SU-DHL-6 (cell line): ENCODE measurements at regions not wholly inside any gene's neighbourhood (a gene's known extent, or its start where the extent isn't known, plus 50 kb on each side); places are given as distances from the start of the nearest gene placed in this dataset.

ENCODE experiments used
- H2AFZ ChIP-seq: fragments of 200-600 bp; sonication (generic); 2 replicates; pipeline ENCODE4 v1.6.1; 2014; ENCODE audit warnings: low read depth, mild to moderate bottlenecking, moderate library complexity, mixed read lengths, antibody characterized with exemption, low read length; ENCODE audit not compliant: severe bottlenecking
- H3F3A ChIP-seq: fragments of 200-600 bp; shearing (Covaris generic); 2 replicates; pipeline ENCODE4 v1.6.0; 2016; ENCODE audit warnings: antibody characterized with exemption, mild to moderate bottlenecking; ENCODE audit not compliant: insufficient read depth
- H3K27ac ChIP-seq: fragments of 200-600 bp; sonication (generic); 2 replicates; pipeline ENCODE4 v1.5.1; 2016; ENCODE audit warnings: low read depth, mild to moderate bottlenecking, low read length, moderate library complexity, mixed read lengths
- H3K27me3 ChIP-seq: fragments of 200-600 bp; sonication (generic), shearing (Covaris generic); 2 replicates; pipeline ENCODE4 v1.6.0; 2014; ENCODE audit warnings: mild to moderate bottlenecking, low read length
- H3K36me3 ChIP-seq: fragments of 200-600 bp; sonication (generic); 2 replicates; pipeline ENCODE4 v1.6.1; 2014; ENCODE audit warnings: mild to moderate bottlenecking, low read length, mixed read lengths
- H3K4me2 ChIP-seq: fragments of 300-600, 200-600 bp; shearing (Covaris generic), sonication (generic); 2 replicates; pipeline ENCODE4 v1.6.0; 2014; ENCODE audit warnings: low read length, low read depth, mild to moderate bottlenecking; ENCODE audit not compliant: poor library complexity, severe bottlenecking
- H3K4me3 ChIP-seq: fragments of 200-600 bp; sonication (generic); 2 replicates; pipeline ENCODE4 v1.5.1; 2014; ENCODE audit warnings: antibody characterized with exemption, low read length, mild to moderate bottlenecking, mixed read lengths; ENCODE audit not compliant: insufficient read depth, poor library complexity, severe bottlenecking
- H3K79me2 ChIP-seq: fragments of 200-600 bp; sonication (generic); 2 replicates; pipeline ENCODE4 v1.6.1; 2014; ENCODE audit warnings: mild to moderate bottlenecking, low read length, moderate library complexity; ENCODE audit not compliant: insufficient read depth
- H3K9ac ChIP-seq: fragments of 200-600 bp; sonication (generic); 2 replicates; pipeline ENCODE4 v1.7.0; 2014; ENCODE audit warnings: mild to moderate bottlenecking, low read length
- H3K9me2 ChIP-seq: fragments of 200-600 bp; sonication (generic); replicated peaks from 2 replicates; pipeline ENCODE4 v1.6.1; 2014; ENCODE audit warnings: low read length; ENCODE audit not compliant: insufficient read depth
- H3K9me3 ChIP-seq: fragments of 200-600 bp; sonication (generic); 2 replicates; pipeline ENCODE4 v1.6.1; 2014; ENCODE audit warnings: low read length, mixed read lengths; ENCODE audit not compliant: insufficient read depth
- H4K20me1 ChIP-seq: fragments of 200-600 bp; sonication (generic); 2 replicates; pipeline ENCODE4 v1.6.1; 2014; ENCODE audit warnings: low read depth, mild to moderate bottlenecking, antibody characterized with exemption, low read length, moderate library complexity, mixed read lengths
- EZH2phosphoT487 ChIP-seq: fragments of 200-600 bp; sonication (generic), shearing (Covaris generic); conservative IDR thresholded peaks from 2 replicates; pipeline ENCODE4 v1.6.1; 2018; ENCODE audit warnings: mild to moderate bottlenecking, antibody characterized with exemption, low read length, moderate library complexity, mixed read lengths
- TF ChIP-seq, protein P1 (sequence below): fragments of 200-600 bp; sonication (generic); IDR thresholded peaks from one replicate; pipeline ENCODE4 v1.5.1; 2017; ENCODE audit warnings: antibody characterized with exemption, mild to moderate bottlenecking, low read length, moderate library complexity; ENCODE audit not compliant: insufficient read depth, poor library complexity, severe bottlenecking

DNA sequence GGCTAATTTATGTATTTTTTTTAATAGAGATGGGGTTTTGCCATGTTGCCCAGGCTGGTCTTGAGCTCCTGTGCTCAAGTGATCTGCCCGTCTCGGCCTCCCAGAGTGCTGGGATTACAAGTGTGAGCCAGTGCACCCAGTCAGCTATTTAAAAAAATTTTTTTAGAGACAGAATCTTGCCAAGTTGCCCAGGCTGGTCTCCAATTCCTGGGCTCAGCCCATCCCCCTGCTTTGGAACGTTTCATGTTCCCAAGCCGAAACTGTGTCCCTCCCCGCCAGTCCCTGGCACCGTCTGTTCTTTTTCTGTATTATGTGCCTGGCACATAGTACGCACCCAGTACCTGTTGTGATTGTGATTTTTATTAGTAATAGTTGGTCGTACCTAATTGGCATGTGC lies 63.1 kb upstream of the MGAT5 start:
- Histone ChIP-seq H3K27me3 (no peaks in the 10 kb centered on the region), H3K4me3 (no peak overlapping the region), H3F3A (no peaks in the 10 kb centered on the region), H3K79me2 (peaks cover 11% of the 10 kb centered on the region; the same call in 1 of the 2 replicates), H3K4me2 (no peak overlapping the region), H4K20me1 (0 out of 2 replicates have a peak, but pooled peaks cover 3% of the 10 kb centered on the region), H3K9ac (no peak overlapping the region), H3K9me3 (no peaks in the 10 kb centered on the region), H3K27ac (no peak overlapping the region), H3K9me2 (no peaks in the 10 kb centered on the region), H3K36me3 (no peaks in the 10 kb centered on the region), H2AFZ (no peak overlapping the region)
- TF ChIP-seq EZH2phosphoT487: no peak
- TF ChIP-seq, protein P1, sequence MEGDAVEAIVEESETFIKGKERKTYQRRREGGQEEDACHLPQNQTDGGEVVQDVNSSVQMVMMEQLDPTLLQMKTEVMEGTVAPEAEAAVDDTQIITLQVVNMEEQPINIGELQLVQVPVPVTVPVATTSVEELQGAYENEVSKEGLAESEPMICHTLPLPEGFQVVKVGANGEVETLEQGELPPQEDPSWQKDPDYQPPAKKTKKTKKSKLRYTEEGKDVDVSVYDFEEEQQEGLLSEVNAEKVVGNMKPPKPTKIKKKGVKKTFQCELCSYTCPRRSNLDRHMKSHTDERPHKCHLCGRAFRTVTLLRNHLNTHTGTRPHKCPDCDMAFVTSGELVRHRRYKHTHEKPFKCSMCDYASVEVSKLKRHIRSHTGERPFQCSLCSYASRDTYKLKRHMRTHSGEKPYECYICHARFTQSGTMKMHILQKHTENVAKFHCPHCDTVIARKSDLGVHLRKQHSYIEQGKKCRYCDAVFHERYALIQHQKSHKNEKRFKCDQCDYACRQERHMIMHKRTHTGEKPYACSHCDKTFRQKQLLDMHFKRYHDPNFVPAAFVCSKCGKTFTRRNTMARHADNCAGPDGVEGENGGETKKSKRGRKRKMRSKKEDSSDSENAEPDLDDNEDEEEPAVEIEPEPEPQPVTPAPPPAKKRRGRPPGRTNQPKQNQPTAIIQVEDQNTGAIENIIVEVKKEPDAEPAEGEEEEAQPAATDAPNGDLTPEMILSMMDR: no peak

DNA sequence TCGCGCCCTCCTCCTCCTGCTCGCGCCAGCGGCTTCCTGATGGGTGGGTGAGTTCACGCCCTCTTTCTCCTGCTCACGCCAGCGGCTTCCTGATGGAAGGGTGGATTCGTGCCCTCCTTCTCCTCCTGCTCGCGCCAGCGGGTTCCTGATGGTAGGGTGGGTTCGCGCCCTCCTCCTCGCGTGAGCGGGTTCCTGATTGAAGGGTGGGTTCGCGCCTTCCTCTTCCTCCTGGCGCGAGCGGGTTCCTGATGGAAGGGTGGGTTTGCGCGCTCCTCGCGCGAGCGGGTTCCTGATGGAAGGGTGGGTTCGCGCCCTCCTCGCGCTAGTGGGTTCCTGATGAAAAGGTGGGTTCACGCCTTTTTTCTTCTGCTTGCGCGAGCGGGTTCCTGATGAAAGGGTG lies 62.0 kb upstream of the MGAT5 start:
- H3K4me2 ChIP-seq: no peak overlapping the region
- no peaks in the 10 kb centered on the region for H3K9me3 ChIP-seq
- no peaks in the 10 kb centered on the region for H3K27me3 ChIP-seq
- no peaks in the 10 kb centered on the region for H3K36me3 ChIP-seq
- no peak overlapping the region for H3K27ac ChIP-seq
- no peak overlapping the region for H2AFZ ChIP-seq
- no peak overlapping the region for H3K9ac ChIP-seq
- H3K79me2 ChIP-seq: peaks cover 15% of the 10 kb centered on the region; the same call in 1 of the 2 replicates
- no peaks in the 10 kb centered on the region for H3K9me2 ChIP-seq
- no peak overlapping the region for H3K4me3 ChIP-seq
- H4K20me1 ChIP-seq: no peaks in the 10 kb centered on the region
- TF ChIP-seq EZH2phosphoT487: no peak
- TF ChIP-seq, protein P1: no peak
- H3F3A ChIP-seq: no peaks in the 10 kb centered on the region

DNA sequence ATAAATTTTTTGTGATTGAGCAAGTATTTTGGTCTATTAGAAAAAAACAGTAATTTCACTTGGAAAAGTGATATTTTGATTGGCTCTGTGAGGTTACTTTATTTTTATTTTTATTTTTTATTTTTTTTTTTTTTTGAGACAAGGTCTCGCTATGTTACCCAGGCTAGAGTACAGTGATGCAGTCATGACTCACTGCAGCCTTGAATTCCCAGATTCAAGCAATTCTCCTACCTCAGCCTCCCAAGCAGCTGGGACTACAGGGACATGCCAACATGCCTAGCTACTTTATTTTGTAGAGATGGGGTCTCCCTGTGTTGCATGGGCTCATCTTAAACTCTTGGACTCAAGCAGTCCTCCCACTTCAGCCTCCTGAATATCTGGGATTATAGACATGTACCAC lies 60.9 kb upstream of the MGAT5 start:
- Histone ChIP-seq H3K27ac (no peak overlapping the region), H3K27me3 (no peaks in the 10 kb centered on the region), H3K9me2 (no peaks in the 10 kb centered on the region), H3F3A (no peaks in the 10 kb centered on the region), H3K4me3 (no peak overlapping the region), H3K79me2 (peaks cover 11% of the 10 kb centered on the region; the same call in 1 of the 2 replicates), H4K20me1 (no peaks in the 10 kb centered on the region), H2AFZ (no peak overlapping the region), H3K4me2 (no peak overlapping the region), H3K36me3 (no peaks in the 10 kb centered on the region), H3K9me3 (no peaks in the 10 kb centered on the region), H3K9ac (no peak overlapping the region)
- TF ChIP-seq, protein P1: no peak
- no peak for TF ChIP-seq EZH2phosphoT487
